ENCODE measurements at regions not wholly inside any gene's neighbourhood (a gene's known extent, or its start where the extent isn't known, plus 50 kb on each side); places are given as distances from the start of the nearest gene placed in this dataset.

- no peak for TF ChIP-seq POLR2AphosphoS5 (IDR thresholded peaks at IDR 0.05; ENCODE audit: insufficient read depth in 1 of 2, low read depth in 1 of 2)
- TF ChIP-seq POLR2A (IDR thresholded peaks at IDR 0.05), result no peak
These were observed 1178.3 kb downstream of the CDH11 start for GRCh38 chr16:63943566-63943965.

Measured in vagina (tissue), 2 donors.